NT2/D1 (cell line): ENCODE measurements at regions not wholly inside any gene's neighbourhood (a gene's known extent, or its start where the extent isn't known, plus 50 kb on each side); places are given as distances from the start of the nearest gene placed in this dataset.

Experiments
- SUZ12 ChIP-seq: IDR thresholded peaks from 2 replicates; pipeline ENCODE4 v1.6.1; 2011; ENCODE audit not compliant: insufficient read length, insufficient read depth; ENCODE audit errors: extremely low read depth
- YY1 ChIP-seq: IDR thresholded peaks from 2 replicates; pipeline ENCODE4 v1.6.1; 2011; ENCODE audit not compliant: insufficient read length, insufficient read depth
- ZNF274 ChIP-seq: IDR thresholded peaks from 2 replicates; pipeline ENCODE4 v1.6.1; 2011; ENCODE audit warnings: mild to moderate bottlenecking, low read depth, low read length

- no peak for TF ChIP-seq ZNF274
- TF ChIP-seq YY1: no peak
- TF ChIP-seq SUZ12: no peak
Measured at GRCh38 chr11:10941414-10941813, 83.6 kb upstream of the ZBED5 start.
